Loucy (cell line): ENCODE measurements at regions not wholly inside any gene's neighbourhood (a gene's known extent, or its start where the extent isn't known, plus 50 kb on each side); places are given as distances from the start of the nearest gene placed in this dataset.

Experiments
- CTCF ChIP-seq: fragments of 200-600 bp; sonication (generic); conservative IDR thresholded peaks from 2 replicates; pipeline ENCODE4 v1.5.1; 2014; ENCODE audit warnings: mild to moderate bottlenecking, antibody characterized with exemption, low read length
- EZH2phosphoT487 ChIP-seq: fragments of 200-600 bp; IDR thresholded peaks from 2 replicates; pipeline ENCODE4 v1.6.1; 2018; ENCODE audit warnings: antibody characterized with exemption, mild to moderate bottlenecking, moderate library complexity, borderline replicate concordance

GRCh38 chr2:144625626-144626025, 105.7 kb upstream of the ZEB2 start:
- TF ChIP-seq CTCF (no peak), EZH2phosphoT487 (no peak)
